ENCODE measurements at regions not wholly inside any gene's neighbourhood (a gene's known extent, or its start where the extent isn't known, plus 50 kb on each side); places are given as distances from the start of the nearest gene placed in this dataset.

- Mint-ChIP-seq H3K27ac (ENCODE audit: unreplicated experiment) (no peak overlapping the region), H3K9me3 (ENCODE audit: unreplicated experiment) (no peaks in the 10 kb centered on the region), H3K27me3 (ENCODE audit: low read depth, unreplicated experiment) (no peaks in the 10 kb centered on the region), H3K4me1 (ENCODE audit: low read depth, unreplicated experiment) (peaks cover 12% of the 10 kb centered on the region), H3K4me3 (ENCODE audit: unreplicated experiment) (no peak overlapping the region), H3K36me3 (ENCODE audit: low read depth, unreplicated experiment) (no peaks in the 10 kb centered on the region)
- no peak overlapping the region for H3K4me3 ChIP-seq (ENCODE audit: insufficient read depth, low read depth, low read length)
- FAIRE-seq (no peak), DNase-seq (ENCODE audit: low read depth) (no peak)
- H3K9me3 ChIP-seq (ENCODE audit: insufficient read depth, low read depth, low read length) = no peaks in the 10 kb centered on the region
- no peak overlapping the region for H3K4me2 ChIP-seq (ENCODE audit: low read length)
- no peaks in the 10 kb centered on the region for H3K79me2 ChIP-seq (ENCODE audit: insufficient read depth, low read length)
- no peak for TF ChIP-seq CTCF (IDR thresholded peaks at IDR 0.05; ENCODE audit: insufficient read depth, low read depth, low read length)
- no peak for TF ChIP-seq EZH2 (IDR thresholded peaks at IDR 0.05; ENCODE audit: insufficient read depth, low read length)
- H3K36me3 ChIP-seq (ENCODE audit: insufficient read depth, low read length) = no peaks in the 10 kb centered on the region
- H3K27ac ChIP-seq (ENCODE audit: low read depth, low read length) = no peak overlapping the region
- H2AFZ ChIP-seq (ENCODE audit: low read depth, low read length) = no peak overlapping the region
- no peaks in the 10 kb centered on the region for H3K4me1 ChIP-seq (ENCODE audit: insufficient read depth, low read length)
- H3K9ac ChIP-seq (ENCODE audit: low read length) = no peak overlapping the region
- H3K27me3 ChIP-seq (ENCODE audit: insufficient read depth, low read length) = no peaks in the 10 kb centered on the region
- H4K20me1 ChIP-seq (ENCODE audit: insufficient read depth, low read length) = no peaks in the 10 kb centered on the region
Measured at GRCh38 chr3:148234536-148234935, 463.2 kb upstream of the AGTR1 start.

GRCh38 chr3:148235566-148235965 is 462.1 kb upstream of the AGTR1 start:
- Mint-ChIP-seq H3K4me3 (ENCODE audit: unreplicated experiment) (no peak overlapping the region), H3K36me3 (ENCODE audit: low read depth, unreplicated experiment) (no peaks in the 10 kb centered on the region), H3K27me3 (ENCODE audit: low read depth, unreplicated experiment) (no peaks in the 10 kb centered on the region), H3K9me3 (ENCODE audit: unreplicated experiment) (no peaks in the 10 kb centered on the region), H3K27ac (ENCODE audit: unreplicated experiment) (no peak overlapping the region), H3K4me1 (ENCODE audit: low read depth, unreplicated experiment) (peaks cover 12% of the 10 kb centered on the region)
- Histone ChIP-seq H3K9me3 (ENCODE audit: insufficient read depth, low read depth, low read length) (no peaks in the 10 kb centered on the region), H2AFZ (ENCODE audit: low read depth, low read length) (no peak overlapping the region), H3K4me2 (ENCODE audit: low read length) (no peak overlapping the region), H3K4me1 (ENCODE audit: insufficient read depth, low read length) (no peaks in the 10 kb centered on the region), H3K27me3 (ENCODE audit: insufficient read depth, low read length) (no peaks in the 10 kb centered on the region), H3K36me3 (ENCODE audit: insufficient read depth, low read length) (no peaks in the 10 kb centered on the region), H3K79me2 (ENCODE audit: insufficient read depth, low read length) (no peaks in the 10 kb centered on the region), H3K9ac (ENCODE audit: low read length) (no peak overlapping the region), H4K20me1 (ENCODE audit: insufficient read depth, low read length) (no peaks in the 10 kb centered on the region), H3K27ac (ENCODE audit: low read depth, low read length) (no peak overlapping the region), H3K4me3 (ENCODE audit: insufficient read depth, low read depth, low read length) (no peak overlapping the region)
- TF ChIP-seq EZH2 (IDR thresholded peaks at IDR 0.05; ENCODE audit: insufficient read depth, low read length) (no peak), CTCF (IDR thresholded peaks at IDR 0.05; ENCODE audit: insufficient read depth, low read depth, low read length) (no peak)
- no peak for FAIRE-seq
- no peak for DNase-seq (ENCODE audit: low read depth)

GRCh38 chr3:148238421-148238821 is 459.3 kb upstream of the AGTR1 start:
- H3K27ac Mint-ChIP-seq (ENCODE audit: unreplicated experiment) = no peak overlapping the region
- no peaks in the 10 kb centered on the region for H4K20me1 ChIP-seq (ENCODE audit: insufficient read depth, low read length)
- FAIRE-seq = no peak
- no peaks in the 10 kb centered on the region for H3K9me3 ChIP-seq (ENCODE audit: insufficient read depth, low read depth, low read length)
- H3K9ac ChIP-seq (ENCODE audit: low read length) = no peak overlapping the region
- no peaks in the 10 kb centered on the region for H3K36me3 Mint-ChIP-seq (ENCODE audit: low read depth, unreplicated experiment)
- H3K27me3 Mint-ChIP-seq (ENCODE audit: low read depth, unreplicated experiment) = no peaks in the 10 kb centered on the region
- H2AFZ ChIP-seq (ENCODE audit: low read depth, low read length) = no peak overlapping the region
- H3K27ac ChIP-seq (ENCODE audit: low read depth, low read length) = no peak overlapping the region
- H3K4me1 Mint-ChIP-seq (ENCODE audit: low read depth, unreplicated experiment) = peaks cover 2% of the 10 kb centered on the region
- H3K4me1 ChIP-seq (ENCODE audit: insufficient read depth, low read length) = no peaks in the 10 kb centered on the region
- H3K4me3 Mint-ChIP-seq (ENCODE audit: unreplicated experiment) = no peak overlapping the region
- H3K4me3 ChIP-seq (ENCODE audit: insufficient read depth, low read depth, low read length) = no peak overlapping the region
- no peak for TF ChIP-seq CTCF (IDR thresholded peaks at IDR 0.05; ENCODE audit: insufficient read depth, low read depth, low read length)
- H3K79me2 ChIP-seq (ENCODE audit: insufficient read depth, low read length) = no peaks in the 10 kb centered on the region
- H3K9me3 Mint-ChIP-seq (ENCODE audit: unreplicated experiment) = no peaks in the 10 kb centered on the region
- peak; percentile 37 for DNase-seq (ENCODE audit: low read depth)
- no peaks in the 10 kb centered on the region for H3K36me3 ChIP-seq (ENCODE audit: insufficient read depth, low read length)
- no peaks in the 10 kb centered on the region for H3K27me3 ChIP-seq (ENCODE audit: insufficient read depth, low read length)
- H3K4me2 ChIP-seq (ENCODE audit: low read length) = no peak overlapping the region
